GM19395 (cell line): ENCODE measurements at regions not wholly inside any gene's neighbourhood (a gene's known extent, or its start where the extent isn't known, plus 50 kb on each side); places are given as distances from the start of the nearest gene placed in this dataset.
"Not testable (repeated sequence)": the region's sequence is repeated elsewhere in the genome, so short reads cannot be mapped to it uniquely, and the experiment has no call there.

Source experiments
- ATAC-seq: cut with Tn5 transposase; IDR thresholded peaks from one replicate; pipeline ENCODE4 v1.9.1; 2021; ENCODE audit warnings: mild to moderate bottlenecking, moderate library complexity; ENCODE audit not compliant: unreplicated experiment

GRCh38 chr20:19834287-19834686 lies 76.2 kb downstream of the RIN2 start:
- no peak for ATAC-seq

DNA sequence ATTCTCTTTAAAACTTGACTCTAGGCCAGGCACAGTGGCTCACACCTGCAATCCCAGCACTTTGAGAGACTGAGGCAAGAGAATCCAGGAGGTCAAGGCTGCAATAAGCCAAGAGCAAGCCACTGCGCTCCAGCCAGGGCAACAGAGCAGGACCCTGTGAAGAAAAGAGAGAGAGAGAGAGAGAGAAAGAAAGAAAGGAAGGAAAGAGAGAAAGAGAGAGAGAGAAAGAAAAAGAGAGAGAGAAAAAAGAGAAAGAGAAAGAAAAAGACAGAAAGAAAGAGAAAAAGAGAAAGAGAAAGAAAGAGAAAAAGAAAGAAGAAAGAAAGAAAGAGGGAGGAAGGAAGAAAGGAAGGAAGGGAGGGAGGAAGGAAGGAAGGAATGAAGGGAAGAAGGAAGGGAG lies 76.7 kb downstream of the RIN2 start:
- no peak for ATAC-seq

DNA sequence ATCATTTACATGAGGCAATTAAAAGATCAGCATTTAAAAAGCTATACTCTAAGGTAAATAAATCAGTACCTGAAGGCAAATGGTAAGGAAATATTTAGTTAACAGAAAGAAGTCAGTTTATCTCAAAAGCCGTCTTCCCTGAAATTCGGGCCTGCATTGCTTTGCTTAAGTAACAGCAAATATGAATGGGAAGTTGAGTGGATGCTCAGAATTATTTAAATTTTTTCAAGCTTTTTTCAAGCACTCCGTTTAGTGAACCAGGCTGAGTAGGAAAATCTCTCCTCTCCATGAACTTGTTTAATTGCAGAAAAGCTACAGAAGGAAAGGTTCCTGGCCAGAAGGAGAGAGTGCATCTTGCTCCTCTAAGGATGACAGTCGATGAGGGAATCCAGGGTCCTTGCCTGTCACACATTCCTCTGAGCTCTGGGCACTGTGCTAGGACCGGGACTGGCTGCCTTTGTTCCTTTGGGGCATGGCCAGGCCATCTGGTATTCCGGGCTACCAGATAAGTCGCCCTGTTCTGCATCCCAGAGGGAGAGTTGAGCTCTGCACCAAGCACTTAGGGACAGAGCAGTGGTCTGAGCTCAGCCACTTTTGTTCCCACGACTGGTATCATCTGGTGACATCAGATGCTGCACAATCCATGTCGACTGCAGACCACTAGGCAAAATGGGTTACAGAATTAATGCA lies 77.6 kb downstream of the RIN2 start:
- ATAC-seq = no peak

- ATAC-seq = no peak
These were observed 80.4 kb downstream of the RIN2 start for GRCh38 chr20:19838468-19838867.

GRCh38 chr20:19839053-19839452 lies 81.0 kb downstream of the RIN2 start:
- ATAC-seq = no peak

- no peak for ATAC-seq
These were observed 82.2 kb downstream of the RIN2 start for GRCh38 chr20:19840111-19840710.

GRCh38 chr20:19841740-19842139 lies 83.7 kb downstream of the RIN2 start:
- no peak for ATAC-seq

DNA sequence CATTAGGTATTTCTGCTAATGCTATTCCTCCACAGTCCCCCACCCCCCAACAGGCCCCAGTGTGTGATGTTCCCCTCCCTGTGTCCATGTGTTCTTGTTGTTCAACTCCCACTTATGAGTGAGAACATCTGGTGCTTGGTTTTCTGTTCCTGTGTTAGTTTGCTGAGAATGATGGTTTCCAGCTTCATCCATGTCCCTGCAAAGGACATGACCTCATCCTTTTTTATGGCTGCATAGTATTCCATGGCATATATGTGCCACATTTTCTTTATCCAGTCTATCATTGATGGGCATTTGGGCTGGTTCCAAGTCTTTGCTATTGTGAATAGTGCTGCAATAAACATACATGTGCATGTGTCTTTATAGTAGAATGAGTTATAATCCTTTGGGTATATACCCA lies 86.8 kb downstream of the RIN2 start:
- ATAC-seq = not testable (repeated sequence)

GRCh38 chr20:19847383-19847782 lies 89.3 kb downstream of the RIN2 start:
- ATAC-seq = no peak

GRCh38 chr20:19849341-19850197 lies 91.5 kb downstream of the RIN2 start:
- ATAC-seq = no peak

- ATAC-seq = no peak
These were observed 92.1 kb downstream of the RIN2 start for GRCh38 chr20:19850198-19850533.

- no peak for ATAC-seq
These were observed 93.8 kb downstream of the RIN2 start for GRCh38 chr20:19851861-19852260.

DNA sequence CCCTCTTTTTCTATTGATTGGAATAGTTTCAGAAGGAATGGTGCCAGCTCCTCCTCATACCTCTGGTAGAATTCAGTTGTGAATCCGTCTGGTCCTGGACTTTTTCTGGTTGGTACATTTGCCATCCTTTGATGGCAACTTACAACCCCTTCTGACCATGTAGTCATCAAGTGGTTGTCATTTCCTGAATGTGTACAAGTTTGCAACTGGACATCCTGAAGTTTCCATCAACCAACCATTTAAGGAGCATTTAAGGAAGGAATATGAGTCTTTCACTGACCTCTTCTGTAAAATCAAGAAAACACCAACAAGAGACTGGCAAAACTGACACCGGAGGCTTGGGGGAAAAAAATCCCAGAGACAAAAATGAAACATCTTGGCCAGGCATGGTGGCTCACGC lies 97.4 kb downstream of the RIN2 start:
- no peak for ATAC-seq

- ATAC-seq = no peak
These were observed 100.7 kb downstream of the RIN2 start for GRCh38 chr20:19858466-19859371.

DNA sequence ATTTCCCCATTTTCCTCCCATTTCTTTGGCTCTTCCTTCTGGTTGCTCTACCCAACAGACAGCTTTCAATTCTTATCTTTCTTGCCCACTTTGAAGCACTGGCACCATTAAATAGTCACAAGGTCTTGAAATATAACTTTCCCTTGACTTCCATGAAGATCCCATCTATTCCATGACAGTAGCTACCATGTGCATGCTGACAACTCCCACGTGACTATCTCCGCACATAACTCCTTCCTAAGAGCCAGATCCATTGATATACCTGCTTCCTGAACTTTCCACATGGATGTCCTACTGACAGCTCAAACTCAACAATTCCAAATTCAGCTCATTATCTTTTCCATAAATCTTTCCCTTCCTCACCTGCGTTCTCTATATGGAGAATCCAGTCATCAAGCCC lies 101.4 kb downstream of the RIN2 start:
- ATAC-seq = no peak

- ATAC-seq = no peak
These were observed 102.7 kb downstream of the RIN2 start for GRCh38 chr20:19860737-19861136.

DNA sequence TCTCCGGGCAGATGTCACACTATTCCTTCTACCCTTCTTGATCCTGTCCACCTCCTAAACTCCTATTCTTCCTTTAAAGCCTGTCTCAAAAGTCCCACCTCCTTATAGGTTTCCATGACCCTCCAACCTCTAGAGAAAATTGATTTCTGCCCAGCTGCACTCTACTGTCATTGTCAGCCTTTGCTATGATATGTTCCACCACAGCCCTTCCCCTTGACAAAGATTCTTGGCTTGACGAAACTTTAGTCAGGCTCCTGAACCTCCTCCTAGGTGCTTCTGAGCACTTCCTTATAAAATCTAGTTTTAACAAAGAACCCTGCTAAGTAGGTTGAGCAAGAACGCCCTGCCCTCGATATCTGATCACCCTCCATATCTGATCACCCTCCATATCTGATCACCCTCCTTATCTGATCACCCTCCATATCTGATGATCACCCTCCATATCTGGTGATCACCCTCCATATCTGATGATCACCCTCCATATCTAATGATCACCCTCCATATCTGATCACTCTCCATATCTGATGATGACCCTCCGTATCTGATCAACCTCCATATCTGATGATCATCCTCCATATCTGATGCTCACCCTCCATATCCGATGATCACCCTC lies 103.2 kb downstream of the RIN2 start:
- no peak for ATAC-seq

GRCh38 chr20:19864130-19864529 lies 106.1 kb downstream of the RIN2 start:
- ATAC-seq = no peak

- ATAC-seq = no peak
These were observed 108.0 kb downstream of the RIN2 start for GRCh38 chr20:19866070-19866469.

DNA sequence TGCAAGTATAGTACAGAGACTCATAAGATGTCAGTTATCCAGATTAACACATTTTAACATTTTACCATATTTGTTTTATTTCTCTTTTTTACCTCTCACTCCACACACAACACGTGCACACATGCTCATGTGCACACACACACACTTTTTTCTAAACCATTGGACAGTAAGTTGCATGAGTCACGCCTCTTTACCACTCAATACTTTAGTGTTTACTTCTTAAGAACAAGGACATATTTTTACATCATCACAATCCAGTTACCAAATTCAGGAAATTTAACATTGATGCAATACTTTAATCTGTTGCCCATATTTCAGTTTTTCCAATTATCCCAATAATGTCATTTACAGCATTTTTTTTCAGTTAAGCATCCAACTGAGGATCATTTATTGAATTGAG lies 109.0 kb downstream of the RIN2 start:
- ATAC-seq = no peak

- no peak for ATAC-seq
These were observed 109.9 kb downstream of the RIN2 start for GRCh38 chr20:19867940-19868371.
